Neural cell (in vitro differentiated cells): ENCODE measurements at regions not wholly inside any gene's neighbourhood (a gene's known extent, or its start where the extent isn't known, plus 50 kb on each side); places are given as distances from the start of the nearest gene placed in this dataset.
"Not testable (repeated sequence)": the region's sequence is repeated elsewhere in the genome, so short reads cannot be mapped to it uniquely, and the experiment has no call there.

Source experiments
- H2AFZ ChIP-seq: fragments of 200-600, 300-800 bp; sonication (generic), shearing (Covaris generic); 2 replicates; pipeline ENCODE4 v1.6.0; 2014; ENCODE audit warnings: low read depth, mild to moderate bottlenecking, antibody characterized with exemption, low read length, moderate library complexity
- H3F3A ChIP-seq: fragments of 200-600 bp; shearing (Covaris generic); 2 replicates; pipeline ENCODE4 v1.6.1; 2016; ENCODE audit warnings: mild to moderate bottlenecking, moderate library complexity, mixed read lengths, antibody characterized with exemption, low read length; ENCODE audit not compliant: insufficient read depth, poor library complexity, severe bottlenecking
- H3K27ac ChIP-seq: fragments of 200-600, 300-800 bp; sonication (generic), shearing (Covaris generic); 2 replicates; pipeline ENCODE4 v1.5.1; 2014; ENCODE audit warnings: mild to moderate bottlenecking, low read length, moderate library complexity
- H3K27me3 ChIP-seq: fragments of 300-800, 200-600 bp; sonication (generic), shearing (Covaris generic); 2 replicates; pipeline ENCODE4 v1.6.0; 2014; ENCODE audit warnings: mild to moderate bottlenecking, low read depth, low read length, moderate library complexity; ENCODE audit not compliant: insufficient read depth
- H3K36me3 ChIP-seq: fragments of 300-800, 200-600 bp; sonication (generic), shearing (Covaris generic); 2 replicates; pipeline ENCODE4 v1.5.1; 2014; ENCODE audit warnings: mild to moderate bottlenecking, antibody characterized with exemption, low read length, moderate library complexity; ENCODE audit not compliant: insufficient read depth
- H3K4me2 ChIP-seq: fragments of 300-800, 200-600 bp; sonication (generic), shearing (Covaris generic); 2 replicates; pipeline ENCODE4 v1.6.0; 2014; ENCODE audit warnings: mild to moderate bottlenecking, low read length
- H3K4me3 ChIP-seq: fragments of 300-800, 200-600 bp; sonication (generic), shearing (Covaris generic); 2 replicates; pipeline ENCODE4 v1.5.1; 2014; ENCODE audit warnings: mild to moderate bottlenecking, low read length, moderate library complexity
- H3K79me2 ChIP-seq: fragments of 200-600 bp; shearing (Covaris generic); replicated peaks from 2 replicates; pipeline ENCODE4 v1.6.0; 2014; ENCODE audit warnings: mild to moderate bottlenecking, low read length, moderate library complexity; ENCODE audit not compliant: insufficient read depth
- H3K9ac ChIP-seq: fragments of 300-800, 200-600 bp; sonication (generic), shearing (Covaris generic); 2 replicates; pipeline ENCODE4 v1.6.1; 2016; ENCODE audit warnings: mild to moderate bottlenecking, low read length, mixed read lengths
- H3K9me2 ChIP-seq: fragments of 200-600 bp; shearing (Covaris generic); 2 replicates; pipeline ENCODE4 v1.6.1; 2016; ENCODE audit warnings: mild to moderate bottlenecking, low read length, mixed read lengths; ENCODE audit not compliant: insufficient read depth
- H3K9me3 ChIP-seq: fragments of 200-600, 300-800 bp; sonication (generic), shearing (Covaris generic); 2 replicates; pipeline ENCODE4 v1.6.1; 2016; ENCODE audit warnings: mild to moderate bottlenecking, mixed run types, low read length, moderate library complexity, mixed read lengths
- H4K20me1 ChIP-seq: fragments of 200-600 bp; shearing (Covaris generic); 2 replicates; pipeline ENCODE4 v1.6.1; 2016; ENCODE audit warnings: mild to moderate bottlenecking, mixed run types; ENCODE audit not compliant: insufficient read depth
- CTCF ChIP-seq: fragments of 450-650 bp; IDR thresholded peaks from 2 replicates; pipeline ENCODE4 v1.5.1; 2014; ENCODE audit warnings: antibody characterized with exemption, mild to moderate bottlenecking, moderate library complexity; ENCODE audit not compliant: poor library complexity, severe bottlenecking
- EP300 ChIP-seq: fragments of 450-650 bp; conservative IDR thresholded peaks from 2 replicates; pipeline ENCODE4 v1.6.1; 2014; ENCODE audit warnings: antibody characterized with exemption, mild to moderate bottlenecking, moderate library complexity; ENCODE audit not compliant: poor library complexity, severe bottlenecking
- EZH2 ChIP-seq: fragments of 200-600, 300-800 bp; shearing (Covaris generic), sonication (generic); IDR thresholded peaks from 2 replicates; pipeline ENCODE4 v1.6.1; 2014; ENCODE audit warnings: antibody characterized with exemption, low read length, borderline replicate concordance, mild to moderate bottlenecking; ENCODE audit not compliant: insufficient read depth, poor library complexity, severe bottlenecking
- MXI1 ChIP-seq: fragments of 450-650 bp; conservative IDR thresholded peaks from 2 replicates; pipeline ENCODE4 v1.6.1; 2014; ENCODE audit warnings: antibody characterized with exemption, mild to moderate bottlenecking; ENCODE audit not compliant: poor library complexity, severe bottlenecking
- POLR2AphosphoS5 ChIP-seq: IDR thresholded peaks from 2 replicates; pipeline ENCODE4 v1.6.1; 2012
- RAD21 ChIP-seq: fragments of 450-650 bp; conservative IDR thresholded peaks from 2 replicates; pipeline ENCODE4 v1.6.1; 2014; ENCODE audit warnings: antibody characterized with exemption, mild to moderate bottlenecking, moderate library complexity
- REST ChIP-seq: IDR thresholded peaks from 2 replicates; pipeline ENCODE4 v1.6.1; 2012; ENCODE audit warnings: borderline replicate concordance
- TAF1 ChIP-seq: IDR thresholded peaks from 2 replicates; pipeline ENCODE4 v1.6.1; 2012; ENCODE audit warnings: low read depth

- H3K27me3 ChIP-seq: no peaks in the 10 kb centered on the region
- no peaks in the 10 kb centered on the region for H3K36me3 ChIP-seq
- no peak overlapping the region for H3K4me3 ChIP-seq
- no peaks in the 10 kb centered on the region for H4K20me1 ChIP-seq
- peaks cover 3% of the 10 kb centered on the region for H3K9me3 ChIP-seq
- no peaks in the 10 kb centered on the region for H3K79me2 ChIP-seq
- no peaks in the 10 kb centered on the region for H3K9me2 ChIP-seq
- H3K9ac ChIP-seq: no peak overlapping the region
- no peaks in the 10 kb centered on the region for H3F3A ChIP-seq
- no peak overlapping the region for H2AFZ ChIP-seq
- TF ChIP-seq MXI1 (no peak), RAD21 (no peak), REST (no peak), EZH2 (no peak), CTCF (no peak), POLR2AphosphoS5 (no peak), TAF1 (no peak), EP300 (no peak)
- H3K27ac ChIP-seq: no peak overlapping the region
- H3K4me2 ChIP-seq: no peak overlapping the region
Measured at GRCh38 chr19:27821418-27822018, 1391.4 kb downstream of the UQCRFS1 start.

- Histone ChIP-seq H3F3A (no peaks in the 10 kb centered on the region), H3K9ac (no peak overlapping the region), H3K4me2 (no peak overlapping the region), H3K9me3 (no peaks in the 10 kb centered on the region), H3K79me2 (no peaks in the 10 kb centered on the region), H3K4me3 (no peak overlapping the region), H3K9me2 (no peaks in the 10 kb centered on the region), H3K36me3 (no peaks in the 10 kb centered on the region), H2AFZ (no peak overlapping the region), H3K27ac (no peak overlapping the region), H3K27me3 (no peaks in the 10 kb centered on the region), H4K20me1 (no peaks in the 10 kb centered on the region)
- TF ChIP-seq REST (no peak), POLR2AphosphoS5 (no peak)
Measured at GRCh38 chr19:27815985-27816384, 1397.0 kb downstream of the UQCRFS1 start.

GRCh38 chr19:27814834-27815233 is 1398.1 kb downstream of the UQCRFS1 start:
- not testable (repeated sequence) for H3K27ac ChIP-seq, H3F3A ChIP-seq, H3K9me2 ChIP-seq, H3K4me2 ChIP-seq, H3K36me3 ChIP-seq, H4K20me1 ChIP-seq, H3K4me3 ChIP-seq, H3K79me2 ChIP-seq, H3K9me3 ChIP-seq, H3K27me3 ChIP-seq, H2AFZ ChIP-seq, H3K9ac ChIP-seq

DNA sequence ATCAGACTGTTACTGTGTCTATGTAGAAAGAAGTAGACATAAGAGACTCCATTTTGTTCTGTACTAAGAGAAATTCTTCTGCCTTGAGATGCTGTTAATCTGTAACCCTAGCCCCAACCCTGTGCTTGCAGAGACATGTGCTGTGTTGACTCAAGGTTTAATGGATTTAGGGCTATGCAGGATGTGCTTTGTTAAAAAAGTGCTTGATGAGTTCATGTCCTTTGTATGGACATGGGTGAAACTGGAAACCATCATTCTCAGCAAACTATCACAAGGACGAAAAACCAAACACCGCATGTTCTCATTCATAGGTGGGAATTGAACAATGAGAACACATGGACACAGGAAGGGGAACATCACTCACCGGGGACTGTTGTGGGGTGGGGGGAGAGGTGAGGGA is 1398.7 kb downstream of the UQCRFS1 start:
- H3K9me2 ChIP-seq, H3K4me3 ChIP-seq, H3F3A ChIP-seq, H3K4me2 ChIP-seq, H4K20me1 ChIP-seq, H2AFZ ChIP-seq, H3K79me2 ChIP-seq, H3K9me3 ChIP-seq, H3K27ac ChIP-seq, H3K9ac ChIP-seq, H3K36me3 ChIP-seq, H3K27me3 ChIP-seq: not testable (repeated sequence)
